RCC 7860 (cell line): ENCODE measurements at regions not wholly inside any gene's neighbourhood (a gene's known extent, or its start where the extent isn't known, plus 50 kb on each side); places are given as distances from the start of the nearest gene placed in this dataset.
"Not testable (repeated sequence)": the region's sequence is repeated elsewhere in the genome, so short reads cannot be mapped to it uniquely, and the experiment has no call there.

ENCODE experiments used
- DNase-seq: peaks from one replicate; pipeline ENCODE4 v3.0.0-alpha.2; 2015; ENCODE audit warnings: low spot score
- FAIRE-seq: peaks from 2 replicates; lab custom pipeline; 2012; peaks lifted over from hg19 to GRCh38; lab: Jason Lieb, UNC

DNA sequence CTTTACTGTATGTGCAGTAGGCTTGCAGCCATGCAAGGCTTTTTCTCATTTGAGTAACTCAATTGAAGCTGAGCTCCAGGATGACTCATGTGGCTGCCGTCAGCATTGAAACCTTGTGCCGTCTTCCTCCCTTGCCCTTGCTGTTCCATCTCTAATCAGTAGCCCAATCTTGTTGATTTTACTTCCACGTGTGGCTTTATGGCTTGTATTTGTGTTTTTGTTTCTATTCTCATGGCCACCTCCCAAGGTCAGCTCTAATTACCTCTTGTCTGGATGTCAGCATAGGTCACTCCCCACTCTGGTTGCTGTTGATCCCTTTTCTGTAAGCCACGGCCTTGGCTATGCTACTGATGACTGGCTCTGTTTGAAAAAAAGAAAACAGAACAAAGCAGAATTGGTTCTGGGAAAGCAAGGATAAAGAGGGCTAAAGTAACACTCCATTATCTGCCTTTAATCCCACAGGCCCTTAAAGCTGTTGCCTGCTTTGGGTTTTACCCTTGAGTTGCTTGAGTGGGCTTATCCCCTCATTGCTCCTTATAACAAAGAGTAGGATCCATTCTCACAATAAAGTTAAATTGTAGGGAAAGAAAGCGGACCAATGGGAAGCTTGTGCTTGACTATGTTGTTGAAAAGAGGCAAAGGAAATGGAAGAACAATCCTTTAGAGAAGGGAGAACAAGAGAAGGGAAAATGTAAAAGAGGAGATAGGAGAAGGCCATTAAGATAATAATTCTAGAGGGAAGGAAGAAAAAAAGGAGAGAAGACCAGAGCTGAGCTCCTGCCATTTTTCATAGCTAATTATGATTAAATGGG is 173.9 kb upstream of the PGRMC2 start:
- FAIRE-seq: peak; percentile 79
- peak; percentile 77 for DNase-seq

- FAIRE-seq (no peak), DNase-seq (no peak)
Observed at GRCh38 chr4:128459547-128459946, 171.9 kb upstream of the PGRMC2 start.

- FAIRE-seq (no peak), DNase-seq (no peak)
Observed at GRCh38 chr4:128458816-128459215, 171.2 kb upstream of the PGRMC2 start.

GRCh38 chr4:128457726-128458125 is 170.1 kb upstream of the PGRMC2 start:
- DNase-seq: no peak
- no peak for FAIRE-seq

- DNase-seq (no peak), FAIRE-seq (no peak)
Observed at GRCh38 chr4:128456171-128456570, 168.6 kb upstream of the PGRMC2 start.

DNA sequence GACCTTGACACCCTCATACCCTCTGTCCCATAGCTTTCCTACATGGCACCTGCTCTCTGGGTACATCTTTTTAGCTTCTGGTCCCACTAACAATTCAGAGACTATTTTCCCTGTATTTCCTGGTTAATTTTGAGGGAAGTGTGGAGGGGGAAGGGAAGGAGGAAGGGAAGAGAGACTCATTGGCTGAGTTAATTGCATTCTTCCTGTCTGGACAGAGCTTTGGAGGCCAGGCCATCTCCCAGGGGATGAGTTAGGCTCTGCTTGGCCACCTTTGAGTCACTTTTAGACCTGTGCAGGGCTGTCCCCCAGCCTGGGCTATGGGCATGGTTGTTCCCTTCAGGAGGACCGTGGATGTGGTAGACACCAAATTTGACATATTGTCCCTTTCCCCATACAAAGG is 167.9 kb upstream of the PGRMC2 start:
- FAIRE-seq (no peak), DNase-seq (peak; percentile 60)

DNA sequence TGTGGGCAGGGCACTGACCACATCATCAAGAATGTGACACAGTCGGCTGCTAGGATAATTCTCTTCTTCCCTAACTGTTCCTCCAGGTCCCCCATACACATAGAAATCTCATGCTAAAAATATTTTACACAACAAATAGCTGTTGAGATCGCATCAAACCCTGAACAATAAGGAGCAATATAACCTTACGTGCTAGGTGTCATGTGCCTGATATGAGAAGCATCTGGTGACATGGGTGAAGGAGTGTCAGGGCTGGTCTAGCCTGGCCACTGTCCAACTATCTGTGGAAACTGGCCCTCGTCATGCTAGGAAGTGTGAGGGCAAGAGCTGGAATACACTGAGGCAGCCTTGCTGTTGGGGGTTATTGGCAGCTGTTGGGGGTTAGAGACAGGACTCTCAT is 167.3 kb upstream of the PGRMC2 start:
- FAIRE-seq: peak; percentile 26
- peak; percentile 78 for DNase-seq

DNA sequence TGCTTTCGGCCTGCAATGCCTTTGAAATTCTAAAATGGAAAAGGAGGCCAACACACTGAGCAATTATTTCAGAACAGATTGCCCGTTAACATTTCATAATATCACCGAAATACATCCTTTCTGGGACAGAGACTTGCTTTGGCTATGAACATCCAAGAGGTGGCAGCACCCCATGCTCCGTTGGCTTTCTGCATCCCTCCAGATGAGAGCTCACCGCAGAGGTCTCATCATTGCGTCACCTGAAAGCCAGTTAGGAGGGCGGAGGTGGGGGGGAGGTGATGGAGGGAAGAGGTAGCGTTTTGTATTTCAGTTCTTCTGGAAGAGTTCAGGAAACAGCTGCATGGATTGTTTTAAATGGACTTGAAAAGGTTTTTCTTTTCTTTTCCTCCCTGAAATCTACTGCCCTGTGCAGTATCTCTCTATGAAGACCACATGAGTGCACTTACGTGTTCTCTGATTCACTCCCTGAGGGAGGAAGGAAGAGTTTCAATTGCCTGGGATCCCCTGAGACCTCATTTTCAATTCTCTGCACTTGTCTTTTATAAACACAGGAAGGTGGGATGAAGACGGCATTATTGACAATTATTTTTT is 166.8 kb upstream of the PGRMC2 start:
- FAIRE-seq: peak; percentile 83
- DNase-seq: peak; percentile 92

GRCh38 chr4:128452415-128452814 is 164.8 kb upstream of the PGRMC2 start:
- no peak for DNase-seq
- FAIRE-seq: no peak

DNA sequence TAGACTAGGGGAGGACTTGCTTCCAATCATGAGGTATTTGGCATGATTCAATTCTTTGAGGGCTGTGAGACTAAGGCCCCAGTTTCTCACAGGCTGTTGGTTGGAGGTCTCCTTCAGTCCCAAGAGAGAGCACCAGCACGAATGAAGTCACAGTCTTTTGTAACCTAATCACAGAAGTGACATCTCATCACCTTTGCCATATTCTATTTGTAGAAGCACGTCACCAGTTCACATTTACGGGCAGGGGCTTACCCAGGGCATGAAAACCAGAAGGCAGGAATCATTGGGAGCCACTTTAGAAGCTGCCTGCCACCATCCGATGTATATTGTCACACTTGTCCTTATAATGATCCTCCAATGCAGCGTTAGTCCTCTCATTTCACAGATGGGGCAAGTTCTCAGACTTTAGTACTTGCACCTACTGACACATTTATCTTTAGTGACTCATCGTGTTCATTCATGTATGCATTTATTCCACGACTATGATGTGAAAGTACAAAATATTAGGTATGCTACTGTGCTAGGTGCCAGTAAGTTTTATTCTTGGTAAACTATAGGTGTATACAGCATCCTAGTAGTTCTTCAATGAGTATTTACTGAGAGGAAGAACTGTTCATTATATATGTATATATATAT is 163.8 kb upstream of the PGRMC2 start:
- FAIRE-seq (peak; percentile 84), DNase-seq (peak; percentile 74)

GRCh38 chr4:128450326-128451120 is 162.9 kb upstream of the PGRMC2 start:
- DNase-seq (peak; percentile 40), FAIRE-seq (peak; percentile 25)

- no peak for FAIRE-seq
- DNase-seq: no peak
Observed at GRCh38 chr4:128449251-128449650, 161.6 kb upstream of the PGRMC2 start.

- no peak for DNase-seq
Observed at GRCh38 chr4:128444544-128445302, 157.1 kb upstream of the PGRMC2 start.

DNA sequence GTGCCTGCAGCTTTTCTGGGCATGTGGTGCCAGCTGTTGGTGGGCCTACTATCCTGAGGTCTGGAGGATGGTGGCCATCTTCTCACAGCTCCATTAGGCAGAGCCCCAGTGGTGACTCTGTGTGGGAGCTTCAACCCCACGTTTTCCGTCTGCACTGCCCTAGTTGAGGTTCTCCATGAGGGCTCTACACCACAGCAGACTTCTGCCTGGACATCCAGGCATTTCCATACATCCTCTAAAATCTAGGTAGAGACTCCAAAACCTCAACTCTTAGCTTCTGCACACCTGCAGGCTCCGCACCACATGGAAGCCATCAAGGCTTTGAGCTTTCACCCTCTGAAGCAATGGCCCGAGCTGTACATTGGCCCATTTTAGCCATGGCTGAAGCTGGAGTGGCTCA is 153.3 kb upstream of the PGRMC2 start:
- DNase-seq (no peak), FAIRE-seq (no peak)

More at GRCh38 chr4:128444544-128445302, 157.1 kb upstream of the PGRMC2 start:
- no peak for FAIRE-seq

DNA sequence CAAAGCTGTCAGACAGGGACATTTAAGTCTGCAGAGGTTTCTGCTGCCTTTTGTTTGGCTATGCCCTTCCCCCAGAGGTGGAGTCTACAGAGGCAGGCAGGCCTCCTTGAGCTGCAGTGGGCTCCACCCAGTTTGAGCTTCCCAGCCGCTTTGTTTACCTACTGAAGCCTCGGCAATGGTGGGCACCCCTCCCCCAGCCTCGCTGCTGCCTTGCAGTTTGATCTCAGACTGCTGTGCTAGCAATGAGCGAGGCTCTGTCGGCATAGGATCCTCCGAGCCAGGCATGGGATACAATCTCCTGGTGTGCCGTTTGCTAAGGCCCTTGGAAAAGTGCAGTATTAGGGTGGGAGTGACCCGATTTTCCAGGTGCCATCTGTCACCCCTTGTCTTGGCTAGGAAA is 149.4 kb upstream of the PGRMC2 start:
- DNase-seq, FAIRE-seq: not testable (repeated sequence)

GRCh38 chr4:128429023-128429613 is 141.5 kb upstream of the PGRMC2 start:
- not testable (repeated sequence) for FAIRE-seq, DNase-seq

GRCh38 chr4:128428397-128428796 is 140.8 kb upstream of the PGRMC2 start:
- FAIRE-seq (no peak), DNase-seq (no peak)

DNA sequence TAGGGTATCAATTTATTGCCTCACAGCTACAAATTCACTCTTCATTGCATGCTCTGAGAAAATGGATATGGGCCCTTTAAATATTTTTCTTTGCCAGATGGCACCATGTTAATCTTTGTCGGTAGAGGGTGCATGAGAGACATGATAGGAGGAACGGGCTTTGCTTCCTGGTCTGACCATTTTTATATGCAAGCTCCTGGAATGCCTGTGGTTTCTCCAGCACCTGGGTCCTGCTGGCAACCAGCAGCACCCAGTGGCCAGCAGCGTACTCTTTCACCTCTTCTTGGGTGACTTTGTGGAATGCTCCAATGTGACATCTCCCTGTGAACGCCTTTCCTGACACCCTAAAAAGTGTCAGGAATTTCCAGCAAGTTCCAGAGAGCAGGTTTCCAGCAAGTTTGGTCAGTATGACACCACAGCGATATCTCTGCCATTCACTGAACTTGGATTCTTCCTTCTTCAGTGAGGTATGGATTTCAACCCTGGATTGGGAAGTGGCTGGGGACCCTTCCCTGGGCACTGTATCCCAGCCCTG is 140.3 kb upstream of the PGRMC2 start:
- DNase-seq (peak; percentile 92), FAIRE-seq (peak; percentile 89)
